ENCODE measurements at regions not wholly inside any gene's neighbourhood (a gene's known extent, or its start where the extent isn't known, plus 50 kb on each side); places are given as distances from the start of the nearest gene placed in this dataset.

GRCh38 chr18:22510697-22511096 lies 93.0 kb upstream of the CTAGE1 start:
- H3K4me3 ChIP-seq (replicated peaks in 1 of 2; ENCODE audit: low read depth in 2 of 2, low read length in 2 of 2), result no peak overlapping the region
- no peak for DNase-seq (ENCODE audit: low read depth in 2 of 2)
- TF ChIP-seq CTCF (IDR thresholded peaks at IDR 0.05; ENCODE audit: low read depth, low read length), result no peak

GRCh38 chr18:22513721-22514481 lies 96.2 kb upstream of the CTAGE1 start:
- TF ChIP-seq CTCF (IDR thresholded peaks at IDR 0.05; ENCODE audit: low read depth, low read length), result no peak
- H3K4me3 ChIP-seq (replicated peaks in 1 of 2; ENCODE audit: low read depth in 2 of 2, low read length in 2 of 2), result no peak overlapping the region
- no peak for DNase-seq (ENCODE audit: low read depth in 2 of 2)

- TF ChIP-seq CTCF (IDR thresholded peaks at IDR 0.05; ENCODE audit: low read depth, low read length), result no peak
- no peak for DNase-seq (ENCODE audit: low read depth in 2 of 2)
- no peak overlapping the region for H3K4me3 ChIP-seq (replicated peaks in 1 of 2; ENCODE audit: low read depth in 2 of 2, low read length in 2 of 2)
Measured at GRCh38 chr18:22514655-22515054, 96.9 kb upstream of the CTAGE1 start.

GRCh38 chr18:22515250-22515649 lies 97.5 kb upstream of the CTAGE1 start:
- TF ChIP-seq CTCF (IDR thresholded peaks at IDR 0.05; ENCODE audit: low read depth, low read length), result no peak
- DNase-seq (ENCODE audit: low read depth in 2 of 2), result no peak
- no peak overlapping the region for H3K4me3 ChIP-seq (replicated peaks in 1 of 2; ENCODE audit: low read depth in 2 of 2, low read length in 2 of 2)

- DNase-seq (ENCODE audit: low read depth in 2 of 2), result peak; percentile 16 to 86
- no peak overlapping the region for H3K4me3 ChIP-seq (replicated peaks in 1 of 2; ENCODE audit: low read depth in 2 of 2, low read length in 2 of 2)
- TF ChIP-seq CTCF (IDR thresholded peaks at IDR 0.05; ENCODE audit: low read depth, low read length), result no peak
Measured at GRCh38 chr18:22517356-22517755, 99.6 kb upstream of the CTAGE1 start.

GRCh38 chr18:22521026-22521707 lies 103.5 kb upstream of the CTAGE1 start:
- H3K4me3 ChIP-seq (replicated peaks in 1 of 2; ENCODE audit: low read depth in 2 of 2, low read length in 2 of 2), result no peak overlapping the region
- no peak for DNase-seq (ENCODE audit: low read depth in 2 of 2)
- TF ChIP-seq CTCF (IDR thresholded peaks at IDR 0.05; ENCODE audit: low read depth, low read length), result no peak

Data from cardiac fibroblast (primary cell).